ENCODE measurements at regions not wholly inside any gene's neighbourhood (a gene's known extent, or its start where the extent isn't known, plus 50 kb on each side); places are given as distances from the start of the nearest gene placed in this dataset.

DNA sequence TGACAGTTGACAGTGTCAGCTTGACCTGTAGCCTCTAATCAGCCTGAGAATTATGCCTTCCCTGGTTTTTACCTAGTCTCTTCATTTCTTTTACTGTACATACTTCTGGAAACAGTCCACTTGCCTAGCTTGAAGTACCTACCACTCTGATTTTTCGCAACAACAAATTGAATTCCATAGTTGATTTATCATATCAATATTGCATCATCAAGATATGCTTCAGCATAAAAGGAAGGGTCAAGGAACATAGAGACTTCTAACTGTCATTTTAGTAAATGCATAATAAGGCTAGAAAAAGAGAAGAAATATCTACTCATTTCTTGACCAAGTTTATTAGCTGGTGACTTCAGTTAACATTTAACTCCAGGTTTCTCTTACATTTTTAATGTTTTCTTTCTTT is 174.2 kb upstream of the FAR2 start:
- no peak for FAIRE-seq
- TF ChIP-seq POLR2AphosphoS5 (IDR thresholded peaks at IDR 0.05; ENCODE audit: low read depth, low read length), result no peak
- no peak for TF ChIP-seq TAF1 (IDR thresholded peaks at IDR 0.05; ENCODE audit: borderline replicate concordance, low read depth, low read length)
- TF ChIP-seq POLR2A (IDR thresholded peaks at IDR 0.05; ENCODE audit: low read depth, low read length), result no peak
- no peak for DNase-seq (ENCODE audit: insufficient read length)

- TF ChIP-seq TAF1 (IDR thresholded peaks at IDR 0.05; ENCODE audit: borderline replicate concordance, low read depth, low read length), result no peak
- no peak for TF ChIP-seq POLR2A (IDR thresholded peaks at IDR 0.05; ENCODE audit: low read depth, low read length)
- TF ChIP-seq POLR2AphosphoS5 (IDR thresholded peaks at IDR 0.05; ENCODE audit: low read depth, low read length), result no peak
- FAIRE-seq (no peak), DNase-seq (ENCODE audit: insufficient read length) (no peak)
Observed at GRCh38 chr12:28975564-28976340, 173.3 kb upstream of the FAR2 start.

- DNase-seq (ENCODE audit: insufficient read length), result no peak
- TF ChIP-seq TAF1 (IDR thresholded peaks at IDR 0.05; ENCODE audit: borderline replicate concordance, low read depth, low read length), result no peak
- TF ChIP-seq POLR2AphosphoS5 (IDR thresholded peaks at IDR 0.05; ENCODE audit: low read depth, low read length), result no peak
- TF ChIP-seq POLR2A (IDR thresholded peaks at IDR 0.05; ENCODE audit: low read depth, low read length), result no peak
- FAIRE-seq, result no peak
Observed at GRCh38 chr12:28980436-28980835, 168.6 kb upstream of the FAR2 start.

- DNase-seq (ENCODE audit: insufficient read length), result no peak
- no peak for FAIRE-seq
- TF ChIP-seq POLR2AphosphoS5 (IDR thresholded peaks at IDR 0.05; ENCODE audit: low read depth, low read length) (no peak), TAF1 (IDR thresholded peaks at IDR 0.05; ENCODE audit: borderline replicate concordance, low read depth, low read length) (no peak), POLR2A (IDR thresholded peaks at IDR 0.05; ENCODE audit: low read depth, low read length) (no peak)
Observed at GRCh38 chr12:28987538-28988324, 161.3 kb upstream of the FAR2 start.

- TF ChIP-seq TAF1 (IDR thresholded peaks at IDR 0.05; ENCODE audit: borderline replicate concordance, low read depth, low read length) (no peak), POLR2A (IDR thresholded peaks at IDR 0.05; ENCODE audit: low read depth, low read length) (no peak), POLR2AphosphoS5 (IDR thresholded peaks at IDR 0.05; ENCODE audit: low read depth, low read length) (no peak)
- no peak for DNase-seq (ENCODE audit: insufficient read length)
- no peak for FAIRE-seq
Observed at GRCh38 chr12:28988325-28988704, 160.8 kb upstream of the FAR2 start.

GRCh38 chr12:28991626-28992025 is 157.5 kb upstream of the FAR2 start:
- no peak for TF ChIP-seq POLR2A (IDR thresholded peaks at IDR 0.05; ENCODE audit: low read depth, low read length)
- no peak for TF ChIP-seq POLR2AphosphoS5 (IDR thresholded peaks at IDR 0.05; ENCODE audit: low read depth, low read length)
- no peak for TF ChIP-seq TAF1 (IDR thresholded peaks at IDR 0.05; ENCODE audit: borderline replicate concordance, low read depth, low read length)
- FAIRE-seq, result no peak
- DNase-seq (ENCODE audit: insufficient read length), result no peak

GRCh38 chr12:28993720-28994119 is 155.4 kb upstream of the FAR2 start:
- no peak for FAIRE-seq
- DNase-seq (ENCODE audit: insufficient read length), result no peak

GRCh38 chr12:28994179-28994715 is 154.8 kb upstream of the FAR2 start:
- DNase-seq (ENCODE audit: insufficient read length) (no peak), FAIRE-seq (no peak)
- no peak for TF ChIP-seq TAF1 (IDR thresholded peaks at IDR 0.05; ENCODE audit: borderline replicate concordance, low read depth, low read length)
- no peak for TF ChIP-seq POLR2AphosphoS5 (IDR thresholded peaks at IDR 0.05; ENCODE audit: low read depth, low read length)
- no peak for TF ChIP-seq POLR2A (IDR thresholded peaks at IDR 0.05; ENCODE audit: low read depth, low read length)

More at GRCh38 chr12:28993720-28994119, 155.4 kb upstream of the FAR2 start:
- TF ChIP-seq POLR2A (IDR thresholded peaks at IDR 0.05; ENCODE audit: low read depth, low read length), result no peak
- TF ChIP-seq TAF1 (IDR thresholded peaks at IDR 0.05; ENCODE audit: borderline replicate concordance, low read depth, low read length), result no peak
- no peak for TF ChIP-seq POLR2AphosphoS5 (IDR thresholded peaks at IDR 0.05; ENCODE audit: low read depth, low read length)

GRCh38 chr12:28996688-28997087 is 152.4 kb upstream of the FAR2 start:
- TF ChIP-seq POLR2A (IDR thresholded peaks at IDR 0.05; ENCODE audit: low read depth, low read length) (no peak), POLR2AphosphoS5 (IDR thresholded peaks at IDR 0.05; ENCODE audit: low read depth, low read length) (no peak), TAF1 (IDR thresholded peaks at IDR 0.05; ENCODE audit: borderline replicate concordance, low read depth, low read length) (no peak)
- FAIRE-seq (no peak), DNase-seq (ENCODE audit: insufficient read length) (no peak)

DNA sequence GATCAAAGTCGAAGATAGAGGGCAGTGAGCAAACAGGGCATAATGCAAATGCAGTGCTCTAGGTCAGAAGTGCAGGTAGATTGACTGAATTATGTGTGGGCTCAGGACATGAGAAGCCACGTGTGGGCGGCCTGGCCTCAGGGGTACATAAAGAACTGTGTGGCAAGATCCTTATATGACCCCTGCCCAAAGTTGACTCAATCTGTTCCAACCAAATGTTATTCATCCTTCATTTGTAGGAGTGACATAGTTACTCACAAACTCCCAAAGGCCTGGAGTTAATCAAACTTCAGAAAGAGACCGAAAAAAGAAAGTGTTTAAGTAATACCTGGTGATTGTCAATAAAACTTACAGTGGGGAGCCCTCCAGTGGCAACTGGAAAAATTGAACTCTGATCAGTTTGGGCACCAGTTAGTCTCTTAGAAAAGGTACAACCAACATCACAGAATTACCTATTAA is 150.4 kb upstream of the FAR2 start:
- TF ChIP-seq POLR2AphosphoS5 (IDR thresholded peaks at IDR 0.05; ENCODE audit: low read depth, low read length), result no peak
- no peak for TF ChIP-seq TAF1 (IDR thresholded peaks at IDR 0.05; ENCODE audit: borderline replicate concordance, low read depth, low read length)
- no peak for TF ChIP-seq POLR2A (IDR thresholded peaks at IDR 0.05; ENCODE audit: low read depth, low read length)
- peak; percentile 27 for FAIRE-seq
- no peak for DNase-seq (ENCODE audit: insufficient read length)

DNA sequence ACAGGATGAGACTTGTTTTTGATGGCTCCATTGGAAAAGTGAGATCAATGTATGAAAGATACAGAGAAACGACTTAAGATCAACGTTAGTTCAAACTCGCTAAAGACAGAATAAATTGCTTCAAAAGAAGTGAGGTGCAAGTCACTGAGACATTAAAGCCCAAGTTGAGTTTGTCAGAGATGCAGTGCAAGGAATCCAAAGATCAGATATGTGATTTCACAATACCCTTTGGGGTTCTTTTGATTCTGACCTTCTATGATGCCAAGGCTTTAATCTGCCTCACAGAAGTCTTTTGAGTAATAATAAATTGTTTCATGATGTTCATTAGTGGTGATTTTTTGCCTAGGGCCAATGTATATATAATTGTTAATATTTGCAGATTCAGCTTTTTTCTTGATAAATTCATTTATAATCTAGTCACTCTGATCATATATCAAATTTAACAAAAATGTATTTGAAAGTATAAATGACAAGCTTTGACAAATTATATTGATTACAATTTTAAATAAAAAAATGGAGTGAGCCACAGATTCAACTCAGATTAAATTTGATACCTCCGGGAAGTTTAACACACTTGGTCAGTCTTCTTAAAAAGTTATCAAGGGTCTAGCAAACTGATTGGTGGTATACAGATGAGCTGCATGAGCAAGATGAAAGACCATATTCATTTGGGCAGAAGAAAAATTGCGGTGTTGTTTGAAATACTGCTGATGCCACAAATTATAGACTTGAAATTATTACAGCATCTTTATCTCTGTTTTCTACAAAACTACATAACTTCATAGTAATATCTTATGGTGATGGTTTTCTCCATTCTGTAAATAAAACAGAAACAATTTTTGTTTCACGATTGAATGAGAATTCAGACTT is 144.8 kb upstream of the FAR2 start:
- no peak for DNase-seq (ENCODE audit: insufficient read length)
- TF ChIP-seq TAF1 (IDR thresholded peaks at IDR 0.05; ENCODE audit: borderline replicate concordance, low read depth, low read length), result no peak
- TF ChIP-seq POLR2AphosphoS5 (IDR thresholded peaks at IDR 0.05; ENCODE audit: low read depth, low read length), result no peak
- TF ChIP-seq POLR2A (IDR thresholded peaks at IDR 0.05; ENCODE audit: low read depth, low read length), result no peak
- FAIRE-seq, result no peak
